Caco-2 (cell line): ENCODE measurements at regions not wholly inside any gene's neighbourhood (a gene's known extent, or its start where the extent isn't known, plus 50 kb on each side); places are given as distances from the start of the nearest gene placed in this dataset.
"Not testable (repeated sequence)": the region's sequence is repeated elsewhere in the genome, so short reads cannot be mapped to it uniquely, and the experiment has no call there.

Source experiments
- BruUV-seq: library from RNA; stranded (reverse); fragments of 400-500 nt; replicated peaks from 2 replicates; lab custom pipeline; 2021; lab: Mats Ljungman, UMichigan
- CTCF ChIA-PET: fragments of 300-600 bp; sonication (Branson Sonifier 250); formaldehyde crosslinking; loops from one replicate; lab custom pipeline; 2022; ENCODE audit warnings: antibody characterized with exemption; lab: Charles Lee
- POLR2A ChIA-PET: fragments of 300-600 bp; sonication (Branson Sonifier 250); formaldehyde crosslinking; loops from one replicate; lab custom pipeline; 2022; ENCODE audit warnings: antibody characterized with exemption; lab: Charles Lee
- DNase-seq, 2 experiments: peaks; one replicate each; pipeline versions ENCODE4 v3.0.0 to v3.0.0-alpha.2; 2020 to 2022
- H3K27me3 ChIP-seq: replicated peaks from 2 replicates; pipeline ENCODE4 v1.6.0; 2011; ENCODE audit warnings: low read length; ENCODE audit not compliant: control insufficient read depth, insufficient read depth
- H3K36me3 ChIP-seq: 2 replicates; pipeline ENCODE4 v1.5.1; 2011; ENCODE audit warnings: low read length; ENCODE audit not compliant: control insufficient read depth, insufficient read depth
- H3K4me1 ChIP-seq: fragments of 250-450 bp; sonication (Bioruptor Pico); 2 replicates; pipeline ENCODE4 v1.5.1; 2020; ENCODE audit warnings: mild to moderate bottlenecking
- H3K4me3 ChIP-seq: 2 replicates; pipeline ENCODE4 v1.5.1; 2011; ENCODE audit warnings: low read depth, mild to moderate bottlenecking, control low read depth, low read length
- H3K9me3 ChIP-seq: fragments of 250-450 bp; sonication (Bioruptor Pico); 2 replicates; pipeline ENCODE4 v1.5.1; 2020; ENCODE audit warnings: mild to moderate bottlenecking, moderate library complexity
- H3K27ac Mint-ChIP-seq: one replicate; pipeline ENCODE4 v1.8.0; 2022; ENCODE audit warnings: mixed read lengths; ENCODE audit not compliant: unreplicated experiment
- H3K27me3 Mint-ChIP-seq: one replicate; pipeline ENCODE4 v1.8.0; 2022; ENCODE audit warnings: mixed read lengths; ENCODE audit not compliant: insufficient read depth, unreplicated experiment
- H3K36me3 Mint-ChIP-seq: one replicate; pipeline ENCODE4 v1.8.0; 2022; ENCODE audit warnings: mild to moderate bottlenecking, mixed read lengths; ENCODE audit not compliant: insufficient read depth, unreplicated experiment
- H3K4me1 Mint-ChIP-seq: one replicate; pipeline ENCODE4 v1.8.0; 2022; ENCODE audit warnings: low read depth, mixed read lengths; ENCODE audit not compliant: unreplicated experiment
- H3K4me3 Mint-ChIP-seq: one replicate; pipeline ENCODE4 v1.8.0; 2022; ENCODE audit warnings: mild to moderate bottlenecking, moderate library complexity, mixed read lengths; ENCODE audit not compliant: unreplicated experiment
- H3K9me3 Mint-ChIP-seq: one replicate; pipeline ENCODE4 v1.8.0; 2022; ENCODE audit warnings: mixed read lengths; ENCODE audit not compliant: unreplicated experiment
- CTCF ChIP-seq, 2 experiments: fragments of 200-600 bp in 1 of 2; IDR thresholded peaks; 1 replicate in 1 of 2; 2 replicates in 1 of 2; pipeline versions ENCODE4 v1.5.1 to v1.8.0; 2011 to 2022; ENCODE audit warnings: antibody characterized with exemption in 1 of 2, control low read depth in 1 of 2, inconsistent platforms in 1 of 2, low read depth in 1 of 2, low read length in 1 of 2, mild to moderate bottlenecking in 1 of 2, moderate library complexity in 1 of 2; ENCODE audit not compliant: insufficient read depth in 1 of 2, severe bottlenecking in 1 of 2, unreplicated experiment in 1 of 2
- intact Hi-C: fragments of 100-400 bp; cut with micrococcal nuclease; formaldehyde crosslinking; loops from one replicate; pipeline ENCODE4 v1.10.0; 2022; ENCODE audit not compliant: unreplicated experiment

GRCh38 chr1:166418344-166418933 is 251.6 kb upstream of the FAM78B start:
- CTCF ChIA-PET, result no interaction called here
- H3K9me3 Mint-ChIP-seq, result peaks cover 10% of the 10 kb centered on the region
- Histone ChIP-seq H3K4me1 (no peaks in the 10 kb centered on the region), H3K36me3 (no peaks in the 10 kb centered on the region), H3K4me3 (no peak overlapping the region), H3K27me3 (no peaks in the 10 kb centered on the region), H3K9me3 (no peaks in the 10 kb centered on the region)
- H3K4me3 Mint-ChIP-seq, result no peak overlapping the region
- H3K27me3 Mint-ChIP-seq, result peaks cover 5% of the 10 kb centered on the region
- TF ChIP-seq CTCF (IDR thresholded peaks at IDR 0.05; ENCODE audit: insufficient read depth in 1 of 2, low read depth in 1 of 2, low read length in 1 of 2, severe bottlenecking in 1 of 2, unreplicated experiment in 1 of 2), result no peak
- no TSS peak for BruUV-seq
- intact Hi-C loops, result no loop called here
- no peaks in the 10 kb centered on the region for H3K4me1 Mint-ChIP-seq
- DNase-seq, result no peak
- POLR2A ChIA-PET, result no interaction called here
- H3K36me3 Mint-ChIP-seq, result no peaks in the 10 kb centered on the region
- no peak overlapping the region for H3K27ac Mint-ChIP-seq

- BruUV-seq, H3K9me3 ChIP-seq, intact Hi-C loops, CTCF ChIA-PET, POLR2A ChIA-PET, H3K27me3 Mint-ChIP-seq, H3K27me3 ChIP-seq, H3K4me1 Mint-ChIP-seq, DNase-seq, H3K36me3 ChIP-seq, H3K4me3 Mint-ChIP-seq, H3K9me3 Mint-ChIP-seq, H3K27ac Mint-ChIP-seq, H3K36me3 Mint-ChIP-seq, H3K4me1 ChIP-seq, H3K4me3 ChIP-seq: not testable (repeated sequence)
Observed at GRCh38 chr1:166422586-166422985, 255.8 kb upstream of the FAM78B start.

- Mint-ChIP-seq H3K4me3 (no peak overlapping the region), H3K9me3 (no peaks in the 10 kb centered on the region), H3K27ac (no peak overlapping the region), H3K4me1 (no peaks in the 10 kb centered on the region), H3K27me3 (no peaks in the 10 kb centered on the region), H3K36me3 (no peaks in the 10 kb centered on the region)
- TF ChIP-seq CTCF (IDR thresholded peaks at IDR 0.05; ENCODE audit: insufficient read depth in 1 of 2, low read depth in 1 of 2, low read length in 1 of 2, severe bottlenecking in 1 of 2, unreplicated experiment in 1 of 2), result no peak
- no peak for DNase-seq
- intact Hi-C loops, result loop anchor here (2.0 kb wide), 1 partner anchor 508 kb away; no protein-coding TSS in a partner anchor
- CTCF ChIA-PET, result no interaction called here
- no peaks in the 10 kb centered on the region for H3K27me3 ChIP-seq
- POLR2A ChIA-PET, result no interaction called here
- BruUV-seq, result no TSS peak
- H3K36me3 ChIP-seq, result no peaks in the 10 kb centered on the region
- H3K9me3 ChIP-seq, result no peaks in the 10 kb centered on the region
- H3K4me3 ChIP-seq, result no peak overlapping the region
- no peaks in the 10 kb centered on the region for H3K4me1 ChIP-seq
Observed at GRCh38 chr1:166432655-166433054, 265.9 kb upstream of the FAM78B start.

- H3K4me1 ChIP-seq, H3K9me3 ChIP-seq, BruUV-seq, H3K4me3 ChIP-seq, H3K36me3 Mint-ChIP-seq, CTCF ChIA-PET, H3K27ac Mint-ChIP-seq, H3K4me3 Mint-ChIP-seq, H3K27me3 Mint-ChIP-seq, POLR2A ChIA-PET, H3K4me1 Mint-ChIP-seq, H3K36me3 ChIP-seq, H3K27me3 ChIP-seq, H3K9me3 Mint-ChIP-seq: not testable (repeated sequence)
- intact Hi-C loops, result loop anchor here (2.0 kb wide), 1 partner anchor 509 kb away; no protein-coding TSS in a partner anchor
- DNase-seq, result peak in 1 of 2 experiments; percentile 2
Observed at GRCh38 chr1:166433404-166434304, 266.9 kb upstream of the FAM78B start.
